HL-60 (cell line): ENCODE measurements at regions not wholly inside any gene's neighbourhood (a gene's known extent, or its start where the extent isn't known, plus 50 kb on each side); places are given as distances from the start of the nearest gene placed in this dataset.

Source experiments
- CTCF ChIP-seq: IDR thresholded peaks from one replicate; pipeline ENCODE4 v1.5.1; 2011; ENCODE audit warnings: low read length, control low read depth, inconsistent platforms; ENCODE audit not compliant: insufficient read depth
- POLR2AphosphoS5 ChIP-seq: IDR thresholded peaks from 2 replicates; pipeline ENCODE4 v1.6.1; 2012; ENCODE audit warnings: low read depth

- TF ChIP-seq CTCF = no peak
- TF ChIP-seq POLR2AphosphoS5 = no peak
Measured at GRCh38 chr13:36513266-36513665, 81.0 kb downstream of the CCNA1 start.
